ENCODE measurements at regions not wholly inside any gene's neighbourhood (a gene's known extent, or its start where the extent isn't known, plus 50 kb on each side); places are given as distances from the start of the nearest gene placed in this dataset.
"Not testable (repeated sequence)": the region's sequence is repeated elsewhere in the genome, so short reads cannot be mapped to it uniquely, and the experiment has no call there.

GRCh38 chr15:20301471-20302081, 240.0 kb downstream of the GOLGA6L6 start:
- TF ChIP-seq CTCF (conservative IDR thresholded peaks at IDR 0.05; ENCODE audit: low read depth, low read length); EZH2 (IDR thresholded peaks at IDR 0.05; ENCODE audit: low read length, unreplicated experiment): not testable (repeated sequence)
